ENCODE measurements at regions not wholly inside any gene's neighbourhood (a gene's known extent, or its start where the extent isn't known, plus 50 kb on each side); places are given as distances from the start of the nearest gene placed in this dataset.

DNA sequence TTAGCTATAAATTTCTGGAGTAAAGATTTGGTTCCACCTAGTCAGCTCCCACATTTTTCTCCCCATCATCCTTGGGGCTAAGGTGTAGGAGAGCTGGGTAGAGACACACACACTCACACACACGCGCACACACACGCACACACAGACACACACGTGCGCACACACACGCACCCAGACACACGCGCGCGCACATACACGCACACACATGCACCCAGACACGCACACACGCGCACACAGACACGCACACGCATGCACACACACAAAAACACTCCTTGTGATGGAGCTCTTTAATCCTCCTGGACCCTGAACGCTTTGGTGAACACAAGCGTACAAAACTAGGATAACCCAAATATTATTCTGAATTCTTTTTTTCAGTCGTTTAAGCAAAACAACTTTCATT lies 253.6 kb downstream of the C16orf95 start:
- ATAC-seq (peak; percentile 35), DNase-seq (ENCODE audit: low spot score) (no peak)
- intact Hi-C loops (cut with DNase I): no loop called here

DNA sequence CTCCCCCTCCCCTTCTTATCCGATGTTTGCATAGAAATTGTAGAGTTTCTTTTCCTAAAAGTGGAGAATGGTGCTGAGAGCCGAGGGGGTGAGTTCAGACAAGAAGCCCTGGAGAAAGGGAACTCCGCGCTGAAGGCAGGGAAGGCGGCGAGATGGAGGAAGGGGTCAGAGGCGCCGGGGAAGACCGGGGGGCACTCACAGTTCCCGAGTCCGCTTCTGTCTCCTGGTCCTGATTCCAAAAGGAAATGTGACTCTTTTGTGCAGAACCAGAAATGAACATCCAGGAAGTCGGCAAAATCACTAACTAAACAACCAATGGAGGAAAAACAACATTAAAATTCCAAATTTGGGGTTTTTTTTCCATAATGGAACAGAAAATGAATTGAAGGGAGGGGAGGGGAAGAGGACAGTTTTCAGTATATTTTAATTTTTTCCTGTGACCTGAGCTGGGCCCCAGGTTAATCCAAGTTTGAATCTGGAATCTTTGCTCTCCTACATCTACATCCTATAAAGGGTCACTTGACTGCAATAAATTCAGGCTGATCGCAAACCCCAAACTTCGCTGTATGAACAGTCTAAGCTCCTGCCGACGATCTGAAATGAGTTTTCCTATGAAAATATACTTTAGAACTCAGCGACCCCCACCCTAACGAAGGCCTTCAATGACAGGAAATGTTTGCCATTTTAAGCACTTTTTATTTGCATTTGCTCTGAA lies 252.3 kb downstream of the C16orf95 start:
- intact Hi-C loops (cut with DNase I): loop anchor here (5.0 kb wide), 1 partner anchor 503 kb away; no protein-coding TSS in a partner anchor
- no peak for DNase-seq (ENCODE audit: low spot score)
- no peak for ATAC-seq

DNA sequence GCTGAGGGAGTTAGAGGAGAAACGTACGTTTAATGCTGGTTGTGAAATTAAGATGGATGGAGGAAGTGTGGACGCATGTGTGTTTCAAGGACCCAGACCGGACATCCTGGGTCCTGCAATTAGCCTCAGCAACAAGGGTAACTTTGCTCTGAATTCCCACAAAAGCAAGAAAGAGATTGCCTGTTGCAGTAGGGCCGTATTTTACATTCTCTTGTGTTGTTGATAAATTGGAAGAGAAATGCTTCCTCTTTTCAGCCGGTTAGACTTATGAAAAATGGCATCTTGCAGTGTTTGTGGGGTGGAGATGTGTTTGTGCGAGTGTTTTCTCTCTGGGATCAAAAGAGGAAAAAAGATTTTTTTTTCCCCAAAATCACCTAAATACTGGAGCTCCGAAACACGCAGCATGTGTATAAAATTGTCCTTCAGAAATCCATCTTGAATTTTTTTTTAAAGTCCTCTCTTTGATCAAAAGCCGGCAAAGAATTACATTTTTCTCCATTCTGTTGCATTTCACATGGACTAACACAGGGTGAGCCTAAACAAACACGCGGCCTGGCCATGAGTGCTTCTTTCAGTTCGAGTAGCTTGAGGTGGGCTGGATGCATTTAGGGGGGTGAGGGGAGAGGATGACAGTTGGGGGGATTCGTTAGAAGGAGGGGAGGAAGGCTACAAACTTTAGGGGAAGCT lies 251.6 kb downstream of the C16orf95 start:
- intact Hi-C loops (cut with DNase I): loop anchor here (5.0 kb wide), 1 partner anchor 503 kb away; no protein-coding TSS in a partner anchor
- no peak for ATAC-seq
- no peak for DNase-seq (ENCODE audit: low spot score)

DNA sequence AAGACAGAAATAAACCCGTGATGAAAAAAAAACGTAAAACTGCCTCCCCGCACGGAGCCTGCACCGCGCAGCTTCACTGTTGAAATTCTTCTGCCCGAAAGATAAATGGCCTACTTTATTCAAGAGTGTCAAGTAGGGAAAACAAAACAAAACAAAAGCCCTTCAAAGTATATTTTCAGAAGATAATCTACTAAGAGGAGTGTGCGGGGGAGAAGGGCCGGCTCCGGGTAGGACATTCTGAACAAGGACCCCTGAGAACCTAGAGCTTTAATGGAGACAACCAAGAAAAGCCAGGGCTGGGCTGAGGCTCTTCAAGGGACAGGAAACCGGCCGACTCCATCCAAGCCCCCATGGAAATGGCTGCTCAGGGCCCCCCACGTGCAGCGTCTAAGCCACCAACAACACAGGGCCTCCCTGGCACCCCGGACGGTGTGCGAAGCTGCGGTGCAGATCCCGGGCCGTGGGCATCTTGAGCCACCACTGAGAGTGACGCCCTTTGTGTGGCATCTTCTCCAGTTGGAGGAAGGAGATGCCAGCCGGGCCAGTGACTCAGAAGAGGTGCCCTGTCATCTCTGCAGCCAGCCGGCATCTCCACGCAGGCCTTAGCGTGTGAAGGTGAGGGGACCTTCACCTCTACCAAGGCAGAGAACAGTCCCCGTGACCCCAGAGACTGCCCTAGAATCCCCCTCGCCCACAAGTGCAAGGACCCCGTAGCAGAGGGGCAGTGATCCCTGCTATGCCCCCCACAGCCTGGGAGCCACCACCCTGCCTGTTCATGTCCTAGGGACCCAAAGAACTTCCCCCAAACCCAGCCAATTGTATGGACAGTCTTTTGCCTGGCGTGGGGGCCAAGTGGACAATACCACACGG lies 250.8 kb downstream of the C16orf95 start:
- no peak for ATAC-seq
- intact Hi-C loops (cut with DNase I): loop anchor here (5.0 kb wide), 1 partner anchor 504 kb away; no protein-coding TSS in a partner anchor
- no peak for DNase-seq (ENCODE audit: low spot score)

DNA sequence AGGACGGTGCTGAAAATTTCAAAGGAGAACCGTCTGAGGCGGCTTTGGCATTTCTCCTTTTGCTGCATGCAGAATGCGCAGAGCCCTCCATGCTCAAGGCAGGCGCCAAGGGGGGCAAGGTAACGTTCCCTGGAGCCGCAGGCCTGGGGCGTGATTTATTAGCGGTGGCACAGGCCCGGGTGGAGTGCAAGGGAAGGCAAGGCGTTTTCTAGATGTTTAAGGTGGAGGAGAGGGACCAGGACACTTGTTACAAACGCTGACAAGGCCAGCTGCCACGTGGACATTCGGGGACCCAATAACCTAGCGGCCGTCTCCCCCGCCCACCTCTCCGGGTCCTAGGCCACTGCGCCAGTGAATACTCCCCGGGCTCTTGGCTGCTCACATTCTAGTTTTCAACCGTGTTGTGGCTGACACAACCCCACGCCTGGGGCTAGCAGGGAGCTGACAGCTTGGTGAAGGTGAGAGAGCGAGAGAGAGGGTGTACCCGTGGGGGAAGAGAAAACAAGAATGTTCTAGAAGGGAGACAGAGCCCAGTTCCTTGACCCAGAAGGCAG lies 250.1 kb downstream of the C16orf95 start:
- DNase-seq (ENCODE audit: low spot score) (no peak), ATAC-seq (peak; percentile 39)
- intact Hi-C loops (cut with DNase I): loop anchor here (5.0 kb wide), 1 partner anchor 505 kb away; no protein-coding TSS in a partner anchor

DNA sequence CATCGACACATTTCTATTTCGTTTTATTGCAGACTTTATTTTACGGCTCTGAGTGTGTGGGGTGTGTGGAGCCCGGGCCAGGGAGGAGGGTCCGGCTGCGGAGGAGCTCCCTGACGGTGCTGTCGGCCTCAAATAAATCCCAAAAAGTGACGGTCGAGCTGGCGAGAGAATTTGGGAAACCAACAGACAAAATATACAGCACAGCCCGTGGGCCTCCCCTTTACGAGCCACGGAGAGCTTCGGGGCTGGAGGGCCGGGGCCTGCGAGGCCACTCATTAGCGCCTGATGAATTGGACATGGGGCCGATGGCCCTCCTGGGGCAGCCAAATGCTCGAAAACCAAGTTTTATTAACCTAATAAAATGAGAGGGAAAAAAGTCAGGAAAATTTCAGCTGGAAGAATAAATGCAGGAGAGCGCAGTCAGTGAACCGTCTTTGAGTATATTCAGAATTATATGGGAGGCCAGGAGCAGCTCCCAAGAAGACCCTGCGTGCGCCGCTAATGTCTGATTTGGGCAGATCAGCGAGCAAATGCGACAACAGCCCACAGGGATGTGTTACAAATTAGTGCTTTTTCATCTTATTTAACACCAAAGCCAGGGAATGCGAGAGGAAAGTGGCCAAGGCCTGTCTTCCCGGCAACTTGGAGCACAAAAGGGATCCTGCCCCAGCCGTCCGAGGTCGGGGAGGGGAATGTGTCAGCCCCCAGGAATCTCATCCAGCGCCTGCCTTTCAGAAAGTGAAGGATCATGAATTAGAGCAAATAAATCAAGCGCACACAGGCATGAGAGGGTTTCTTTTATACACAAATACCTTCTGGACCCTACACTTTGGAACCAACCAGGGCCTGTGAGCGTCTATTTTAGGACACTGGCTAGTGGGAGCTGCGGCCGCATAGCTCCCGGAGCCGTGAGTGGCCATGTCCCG lies 249.1 kb downstream of the C16orf95 start:
- DNase-seq (ENCODE audit: low spot score) (no peak), ATAC-seq (no peak)
- intact Hi-C loops (cut with DNase I): loop anchor here (5.0 kb wide), 1 partner anchor 506 kb away; no protein-coding TSS in a partner anchor

DNA sequence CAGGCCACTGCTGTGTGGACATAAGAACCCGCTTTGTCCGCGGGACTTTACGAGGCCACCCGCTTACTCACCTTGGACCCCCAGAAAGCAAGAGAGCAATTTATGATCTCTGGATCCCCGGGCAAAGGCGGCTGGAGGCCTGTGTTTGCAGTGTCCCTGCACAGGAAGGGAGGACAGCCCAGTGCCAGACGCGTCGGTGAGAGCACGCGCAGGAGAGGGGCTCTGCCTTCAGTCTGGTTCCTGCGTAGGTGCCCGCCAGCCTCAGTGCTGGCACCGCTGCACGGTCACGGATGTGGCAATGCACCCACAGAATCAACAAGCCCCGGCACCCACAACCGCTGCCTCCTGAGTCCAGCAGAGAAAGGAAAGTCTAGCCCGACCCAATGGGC lies 248.4 kb downstream of the C16orf95 start:
- ATAC-seq: no peak
- no peak for DNase-seq (ENCODE audit: low spot score)
- intact Hi-C loops (cut with DNase I): loop anchor here (5.0 kb wide), 1 partner anchor 506 kb away; no protein-coding TSS in a partner anchor

DNA sequence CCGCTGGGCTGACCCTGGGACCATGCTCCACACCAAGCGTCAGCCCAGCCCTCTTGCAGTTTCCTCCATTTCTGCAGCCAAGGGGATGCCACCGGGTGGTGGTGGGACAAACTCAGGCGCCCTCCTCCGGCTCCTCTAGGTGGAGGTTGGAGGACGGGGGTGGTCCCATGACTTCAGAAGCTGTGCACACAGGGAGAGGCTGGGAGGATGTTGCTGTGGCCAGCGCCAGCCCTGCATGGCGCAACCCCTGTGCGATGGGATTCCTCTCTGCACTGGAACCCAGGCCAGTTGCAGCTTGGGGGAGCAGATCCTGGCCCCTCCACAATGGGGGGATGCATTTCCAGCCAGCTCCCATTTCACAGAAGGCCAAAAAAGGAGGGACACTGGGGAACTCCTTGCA lies 246.5 kb downstream of the C16orf95 start:
- intact Hi-C loops (cut with DNase I): no loop called here
- no peak for ATAC-seq
- DNase-seq (ENCODE audit: low spot score): no peak

DNA sequence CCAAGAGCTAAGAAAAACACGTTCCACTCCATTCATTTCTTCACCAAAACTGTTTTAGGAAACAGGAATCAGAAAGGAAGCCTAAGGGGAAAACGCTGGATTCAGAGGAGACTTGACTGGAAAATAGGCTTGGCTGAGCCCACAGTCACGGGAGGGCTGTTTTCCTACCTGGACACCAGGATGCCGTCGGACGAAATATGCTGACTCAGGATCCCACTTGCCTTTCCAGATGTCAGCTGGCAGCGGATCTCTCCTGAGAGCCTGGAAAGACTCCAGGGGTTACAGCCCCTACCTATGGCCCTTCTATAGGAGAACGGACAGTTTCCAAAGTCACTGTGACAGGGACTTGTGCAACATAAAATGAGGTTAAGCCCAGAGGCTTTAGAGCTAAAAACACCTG lies 245.1 kb downstream of the C16orf95 start:
- intact Hi-C loops (cut with DNase I): no loop called here
- DNase-seq (ENCODE audit: low spot score): no peak
- ATAC-seq: no peak

DNA sequence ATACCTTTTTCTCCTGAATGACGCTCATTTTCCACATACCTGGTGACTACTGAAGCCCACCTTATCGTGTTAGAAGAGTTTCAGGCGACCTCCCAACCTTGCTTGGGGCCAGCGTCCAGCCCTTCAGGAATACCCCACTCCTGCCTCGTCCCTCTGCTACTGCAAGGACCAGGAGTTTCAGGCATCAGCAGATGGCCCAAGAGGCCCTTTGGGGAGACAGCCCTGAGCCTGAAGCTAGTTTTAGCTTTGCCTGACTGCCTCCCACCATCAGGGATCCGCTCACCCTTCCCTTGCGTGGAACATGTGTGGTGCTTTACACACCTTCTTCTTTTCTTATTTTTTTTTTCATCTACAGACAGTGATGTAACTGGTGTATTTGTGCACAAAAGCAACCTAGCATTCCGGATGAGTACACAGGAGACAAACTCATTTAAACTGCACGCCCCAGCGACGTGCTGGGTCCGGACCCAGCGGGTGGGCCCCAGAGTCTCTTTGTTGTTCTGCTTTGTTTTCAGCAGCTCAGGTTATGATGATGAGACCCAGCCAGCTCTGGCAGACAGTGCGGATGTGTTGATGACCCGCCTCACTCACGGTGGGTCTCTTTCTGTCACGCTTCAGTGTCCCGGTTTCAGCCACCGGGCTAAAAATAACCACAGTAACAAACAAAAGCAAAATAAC lies 242.4 kb downstream of the C16orf95 start:
- intact Hi-C loops (cut with DNase I): no loop called here
- DNase-seq (ENCODE audit: low spot score) (no peak), ATAC-seq (no peak)

DNA sequence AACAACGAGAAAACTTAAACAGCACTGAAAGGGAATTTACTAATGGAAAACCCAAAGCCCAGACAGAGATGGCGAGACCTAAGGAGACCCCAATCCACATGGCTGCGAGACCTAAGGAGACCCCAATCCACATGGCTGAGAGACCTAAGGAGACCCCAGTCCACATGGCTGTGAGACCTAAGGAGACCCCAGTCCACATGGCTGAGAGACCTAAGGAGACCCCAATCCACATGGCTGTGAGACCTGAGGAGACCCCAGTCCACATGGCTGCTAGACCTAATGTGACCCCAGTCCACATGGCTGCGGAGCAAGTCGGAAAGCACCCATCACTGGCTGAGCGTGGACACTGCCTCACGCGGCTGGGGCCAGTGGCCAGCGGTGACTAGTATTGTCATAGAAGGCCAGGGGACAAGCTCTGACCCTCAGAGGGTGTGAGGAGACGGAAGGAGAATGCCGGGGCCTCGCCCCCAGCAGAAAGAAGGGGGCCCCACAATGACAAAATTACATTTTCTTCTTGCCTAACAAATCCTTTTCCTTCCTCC lies 241.8 kb downstream of the C16orf95 start:
- DNase-seq (ENCODE audit: low spot score): no peak
- ATAC-seq: no peak
- intact Hi-C loops (cut with DNase I): no loop called here

DNA sequence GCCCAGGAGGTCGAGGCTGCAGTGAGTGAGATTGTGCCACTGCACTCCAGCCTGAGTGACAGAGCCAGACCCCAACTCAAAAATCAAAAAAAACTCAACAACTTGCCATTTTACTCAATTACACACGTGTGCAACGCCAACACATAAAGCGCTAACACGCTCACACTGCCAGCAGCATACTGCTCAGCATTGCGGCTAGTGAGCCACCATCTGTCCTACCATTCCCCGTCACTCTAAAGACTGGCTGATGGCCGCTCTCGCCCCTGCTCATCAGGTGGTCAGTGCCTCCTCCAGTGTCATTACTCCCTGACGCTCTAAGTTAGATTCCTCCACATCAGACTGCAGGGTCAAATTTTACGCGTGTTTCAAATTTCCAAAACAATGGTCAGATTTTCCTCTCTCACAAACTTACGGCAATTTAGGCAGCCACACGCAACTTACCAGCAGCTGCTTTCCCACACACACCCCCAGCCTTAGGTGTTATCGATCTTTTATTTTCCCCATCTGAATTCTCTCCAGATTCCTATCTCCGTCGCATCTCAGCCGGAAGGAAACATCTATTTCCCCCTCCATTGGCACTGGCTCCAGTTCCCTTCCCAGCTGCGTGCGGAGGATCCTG lies 240.8 kb downstream of the C16orf95 start:
- no peak for DNase-seq (ENCODE audit: low spot score)
- no peak for ATAC-seq
- intact Hi-C loops (cut with DNase I): no loop called here

DNA sequence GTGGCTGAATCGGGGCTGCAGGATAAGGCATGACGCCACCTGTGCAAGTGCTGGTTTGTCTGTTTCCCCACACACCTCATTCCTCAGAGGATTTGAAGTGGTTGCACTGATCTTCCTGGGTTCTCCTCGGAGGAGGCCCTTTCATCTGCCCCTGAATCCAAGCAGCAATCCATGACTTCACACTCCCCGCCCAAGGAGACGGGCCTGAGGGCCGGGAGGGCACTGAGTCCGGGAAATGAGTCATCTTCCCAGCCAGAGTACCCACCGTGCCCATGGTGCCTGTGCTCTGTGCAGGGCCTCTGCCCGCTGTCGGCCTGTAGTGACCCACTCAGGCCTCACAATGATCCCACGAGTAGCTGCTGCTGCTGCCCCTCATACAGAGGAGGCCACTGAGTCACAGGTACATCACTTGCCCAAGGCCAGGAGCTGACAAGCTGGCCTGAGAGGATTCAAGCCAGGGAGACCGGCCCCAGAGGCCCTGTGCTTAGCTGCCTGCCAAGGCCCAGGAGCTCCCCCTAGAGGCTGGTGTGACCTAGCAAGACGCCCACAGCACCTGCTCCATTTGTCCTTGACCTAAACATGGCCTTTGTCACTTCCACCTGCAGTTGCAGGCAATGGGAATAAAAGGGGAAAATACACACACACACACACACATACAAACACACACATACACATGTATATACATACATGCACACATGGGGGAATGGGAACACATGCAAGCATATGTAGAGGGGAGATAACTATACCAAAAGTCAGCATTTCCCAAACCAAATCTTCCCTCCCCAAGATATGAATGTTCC lies 240.0 kb downstream of the C16orf95 start:
- ATAC-seq: peak; percentile 42
- DNase-seq (ENCODE audit: low spot score): no peak
- intact Hi-C loops (cut with DNase I): no loop called here

DNA sequence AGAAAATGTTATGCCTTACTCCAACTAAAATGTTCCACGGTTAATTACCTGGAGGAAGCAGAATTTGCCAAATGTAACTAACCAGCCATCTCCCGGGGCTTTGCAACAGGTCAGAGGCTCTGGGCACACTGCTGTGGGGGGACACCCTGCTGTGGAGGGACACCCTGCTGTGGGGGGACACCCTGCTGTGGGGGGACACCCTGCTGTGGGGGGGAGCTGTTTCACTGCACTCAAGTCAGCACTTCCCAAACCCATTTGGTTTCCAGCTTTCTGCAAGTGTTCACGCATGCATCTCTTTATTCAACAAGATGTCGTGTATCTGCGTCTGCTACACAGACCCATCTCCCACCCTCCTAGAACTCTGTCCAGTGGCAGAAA lies 239.5 kb downstream of the C16orf95 start:
- no peak for ATAC-seq
- no peak for DNase-seq (ENCODE audit: low spot score)
- intact Hi-C loops (cut with DNase I): no loop called here

DNA sequence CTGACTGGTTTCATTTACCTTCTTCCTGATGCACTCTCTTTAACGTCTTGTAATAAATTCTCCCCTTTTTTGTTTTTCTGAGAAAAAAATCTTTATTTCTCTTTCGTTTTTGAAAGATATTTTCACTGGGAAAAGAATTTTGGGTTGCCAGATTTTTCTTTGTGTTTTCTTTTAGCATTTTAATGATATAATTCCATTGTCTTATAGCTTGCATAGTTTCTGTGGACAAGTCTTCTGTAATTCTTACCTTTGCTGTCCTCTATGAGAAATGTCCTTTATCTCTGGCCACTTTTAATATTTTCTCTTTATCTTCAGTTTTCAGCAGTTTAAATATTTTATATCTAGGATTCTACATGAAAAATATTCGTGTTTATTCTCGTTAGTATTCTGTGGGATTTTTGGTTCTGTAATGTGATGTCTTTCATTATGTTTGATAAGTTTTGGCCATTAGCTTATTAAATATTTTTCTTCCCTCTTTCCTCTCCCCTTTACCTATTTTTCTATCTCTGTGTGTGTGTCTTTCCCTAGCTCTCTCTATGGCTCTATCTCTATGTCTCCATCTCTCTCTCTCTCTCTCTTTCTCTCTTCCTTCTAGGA lies 236.5 kb downstream of the C16orf95 start:
- intact Hi-C loops (cut with DNase I): no loop called here
- ATAC-seq (no peak), DNase-seq (ENCODE audit: low spot score) (no peak)

DNA sequence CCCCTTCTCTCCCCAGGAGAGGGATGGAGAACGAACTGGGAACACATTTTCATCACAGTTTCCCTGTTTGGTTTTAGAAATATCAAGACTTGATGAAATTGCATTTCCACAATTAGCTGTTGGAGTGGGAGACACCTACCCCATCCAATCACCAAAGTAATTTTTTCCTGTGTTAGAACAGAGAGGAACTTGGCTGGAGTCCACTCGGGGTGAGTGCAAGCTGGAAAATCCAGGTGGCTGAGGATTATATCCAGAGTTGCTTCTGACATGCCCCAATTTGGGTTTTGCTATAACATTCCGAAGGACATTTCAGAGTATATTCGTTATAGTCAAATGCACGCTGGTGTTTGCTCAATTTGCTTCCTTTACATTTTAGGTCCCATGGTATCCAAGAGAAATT lies 231.8 kb downstream of the C16orf95 start:
- intact Hi-C loops (cut with DNase I): no loop called here
- DNase-seq (ENCODE audit: low spot score) (no peak), ATAC-seq (no peak)

All from sciatic nerve (tissue), 2 donors.